ENCODE measurements at regions not wholly inside any gene's neighbourhood (a gene's known extent, or its start where the extent isn't known, plus 50 kb on each side); places are given as distances from the start of the nearest gene placed in this dataset.
A peak's percentile ranks its signal among the peaks of the same experiment; 100 is the strongest.

DNA sequence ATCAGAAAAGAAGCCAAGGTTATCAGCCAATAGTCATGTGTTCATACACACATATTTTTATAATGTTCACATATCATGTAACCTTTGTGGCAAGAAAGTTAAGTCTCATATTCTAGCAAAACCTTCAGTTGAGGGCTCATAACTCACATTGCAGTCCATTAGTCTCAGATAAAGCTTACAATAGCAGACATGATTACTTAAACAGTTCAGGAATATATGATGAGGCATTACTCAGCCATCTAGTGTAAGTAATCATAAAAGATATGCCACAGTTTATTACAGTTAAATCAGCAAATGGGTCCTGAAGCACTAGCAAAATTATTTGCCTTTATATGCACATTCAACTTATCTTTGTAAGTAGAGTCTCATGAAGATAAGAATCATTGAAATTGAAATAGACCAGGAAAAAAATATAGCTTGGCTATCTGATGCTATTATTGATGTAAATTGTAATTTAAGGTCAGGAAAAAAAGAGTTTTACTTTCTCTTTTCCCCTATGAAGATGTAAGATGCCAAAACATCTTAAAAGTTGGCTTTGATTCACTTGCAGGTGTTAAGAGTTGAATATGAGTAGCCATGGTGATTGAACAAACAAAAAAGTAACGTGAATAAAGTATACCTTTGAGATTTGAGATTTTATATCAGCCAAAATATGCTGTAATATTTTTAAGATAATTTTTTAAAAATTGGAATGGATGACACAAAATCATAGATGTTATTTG is 537.0 kb downstream of the SLC6A15 start:
- Mint-ChIP-seq H3K27ac (no peak overlapping the region), H3K27me3 (no peaks in the 10 kb centered on the region), H3K36me3 (no peaks in the 10 kb centered on the region), H3K9me3 (peaks cover 0 to 19% (median 3%) of the 10 kb centered on the region in 5 donors), H3K4me1 (no peaks in the 10 kb centered on the region), H3K4me3 (no peak overlapping the region)
- ChIA-PET CTCF (no interaction called here), POLR2A (no interaction called here)
- Histone ChIP-seq H3K4me1 (ENCODE audit: insufficient read depth, low read length) (no peaks in the 10 kb centered on the region), H3K27me3 (ENCODE audit: insufficient read depth, low read length, poor library complexity, severe bottlenecking) (no peaks in the 10 kb centered on the region), H3K9me3 (ENCODE audit: low read length) (no peaks in the 10 kb centered on the region), H3K27ac (ENCODE audit: low read depth, low read length) (no peak overlapping the region), H3K36me3 (ENCODE audit: insufficient read depth, low read length) (no peaks in the 10 kb centered on the region), H3K4me3 (ENCODE audit: low read length) (no peak overlapping the region)
- no peak for DNase-seq

DNA sequence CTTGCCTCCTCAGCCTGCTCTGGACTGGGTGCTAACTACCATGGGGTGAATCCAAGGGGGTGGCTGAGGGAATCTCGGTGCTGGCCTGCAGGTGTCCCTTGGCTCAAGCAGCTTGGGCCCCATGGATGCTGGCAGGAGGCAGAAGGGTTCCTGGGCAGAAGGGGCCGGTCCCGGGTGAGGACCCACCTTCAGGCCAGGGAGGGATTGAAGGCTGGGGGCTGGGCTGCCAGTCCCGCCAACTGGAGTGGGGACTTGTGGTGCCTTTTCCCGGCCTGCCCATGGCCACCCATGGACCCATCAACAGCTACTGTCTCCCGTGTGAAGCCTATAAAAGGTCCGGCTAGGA is 550.1 kb downstream of the SLC6A15 start:
- H3K27ac Mint-ChIP-seq, result no peak overlapping the region
- H3K9me3 Mint-ChIP-seq, result peaks cover 0 to 7% (median 4%) of the 10 kb centered on the region in 5 donors
- no peak for DNase-seq
- Histone ChIP-seq H3K27ac (ENCODE audit: low read depth, low read length) (no peak overlapping the region), H3K36me3 (ENCODE audit: insufficient read depth, low read length) (no peaks in the 10 kb centered on the region), H3K9me3 (ENCODE audit: low read length) (no peaks in the 10 kb centered on the region), H3K4me1 (ENCODE audit: insufficient read depth, low read length) (no peaks in the 10 kb centered on the region), H3K27me3 (ENCODE audit: insufficient read depth, low read length, poor library complexity, severe bottlenecking) (no peaks in the 10 kb centered on the region), H3K4me3 (ENCODE audit: low read length) (no peak overlapping the region)
- no peak overlapping the region for H3K4me3 Mint-ChIP-seq
- no peaks in the 10 kb centered on the region for H3K36me3 Mint-ChIP-seq
- H3K27me3 Mint-ChIP-seq, result no peaks in the 10 kb centered on the region
- ChIA-PET POLR2A (no interaction called here), CTCF (no interaction called here)
- no peaks in the 10 kb centered on the region for H3K4me1 Mint-ChIP-seq

DNA sequence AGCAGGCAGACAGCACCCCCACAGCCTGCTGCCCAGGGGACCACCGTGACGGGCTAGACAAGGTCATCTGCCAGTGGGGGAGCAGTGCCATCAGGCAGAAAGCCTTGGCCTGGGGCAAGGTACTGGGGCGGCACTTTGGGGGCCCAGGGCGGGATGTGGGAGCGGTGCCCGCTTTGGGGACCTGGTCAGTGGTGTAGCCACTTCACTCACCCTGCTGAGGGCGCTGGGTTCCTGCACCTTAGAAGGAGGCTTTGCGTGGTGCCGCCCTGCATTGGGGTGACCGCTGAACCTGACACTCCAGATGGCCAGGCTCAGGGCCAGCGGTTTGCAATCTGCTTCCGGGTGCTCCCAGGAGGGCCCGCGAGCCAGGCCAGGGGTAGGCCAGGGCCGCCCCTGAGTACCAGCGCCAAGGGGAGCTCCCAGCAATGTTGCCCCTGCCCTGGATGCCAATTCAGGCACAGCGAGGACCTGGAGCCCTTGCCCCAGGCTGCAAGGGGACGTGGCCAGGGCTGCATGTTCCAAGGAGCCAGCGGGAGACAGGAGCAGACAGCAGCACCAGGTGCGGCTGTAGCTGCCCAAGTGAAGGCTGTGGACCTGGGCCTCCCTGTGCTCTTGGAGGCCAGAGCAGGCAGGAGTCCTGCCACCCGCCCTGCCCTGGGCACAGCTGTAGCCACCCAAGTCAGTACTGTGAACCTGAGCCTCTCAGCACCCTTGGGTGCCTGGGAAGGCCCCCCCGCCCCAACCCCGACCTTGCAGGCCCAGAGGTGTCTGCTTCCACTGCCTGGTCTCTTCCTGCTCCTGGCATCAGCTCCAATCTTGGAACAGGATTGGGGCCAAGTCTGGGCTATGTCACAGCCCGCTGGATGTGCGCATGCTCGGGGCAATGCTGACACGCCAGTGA is 550.7 kb downstream of the SLC6A15 start:
- peak overlapping the region in 1 of 8 donors; percentile 61 for H3K27ac Mint-ChIP-seq
- Histone ChIP-seq H3K4me3 (ENCODE audit: low read length) (no peak overlapping the region), H3K9me3 (ENCODE audit: low read length) (no peaks in the 10 kb centered on the region), H3K27me3 (ENCODE audit: insufficient read depth, low read length, poor library complexity, severe bottlenecking) (no peaks in the 10 kb centered on the region), H3K36me3 (ENCODE audit: insufficient read depth, low read length) (no peaks in the 10 kb centered on the region), H3K27ac (ENCODE audit: low read depth, low read length) (no peak overlapping the region), H3K4me1 (ENCODE audit: insufficient read depth, low read length) (no peaks in the 10 kb centered on the region)
- peaks cover 0 to 7% (median 4%) of the 10 kb centered on the region in 5 donors for H3K9me3 Mint-ChIP-seq
- POLR2A ChIA-PET, result no interaction called here
- no peak for DNase-seq
- CTCF ChIA-PET, result no interaction called here
- no peaks in the 10 kb centered on the region for H3K36me3 Mint-ChIP-seq
- no peak overlapping the region for H3K4me3 Mint-ChIP-seq
- no peaks in the 10 kb centered on the region for H3K27me3 Mint-ChIP-seq
- no peaks in the 10 kb centered on the region for H3K4me1 Mint-ChIP-seq

DNA sequence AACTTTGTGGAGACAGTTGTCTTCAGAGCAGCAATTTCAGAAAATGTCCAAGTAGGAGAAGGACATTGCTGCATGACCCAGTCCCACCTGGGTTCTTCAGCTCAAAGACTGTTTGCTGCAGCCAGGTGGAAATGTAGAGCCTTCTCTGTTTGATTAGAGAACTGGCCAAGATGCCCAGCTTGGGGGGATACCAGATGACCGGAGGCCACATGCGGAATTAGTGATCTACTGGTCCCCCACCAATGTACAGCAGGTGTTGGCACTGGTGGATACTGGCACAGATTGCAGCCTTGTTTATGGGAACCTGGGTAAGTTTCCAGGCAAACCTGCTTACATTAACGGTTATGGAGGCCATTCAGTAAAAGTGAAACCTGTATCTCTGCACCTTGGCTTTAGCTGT is 555.3 kb downstream of the SLC6A15 start:
- CTCF ChIA-PET, result no interaction called here
- no peaks in the 10 kb centered on the region for H3K4me1 Mint-ChIP-seq
- H3K27ac ChIP-seq (ENCODE audit: low read depth, low read length), result no peak overlapping the region
- H3K4me1 ChIP-seq (ENCODE audit: insufficient read depth, low read length), result no peaks in the 10 kb centered on the region
- no peaks in the 10 kb centered on the region for H3K27me3 ChIP-seq (ENCODE audit: insufficient read depth, low read length, poor library complexity, severe bottlenecking)
- H3K4me3 ChIP-seq (ENCODE audit: low read length), result no peak overlapping the region
- no peak for DNase-seq
- no peak overlapping the region for H3K27ac Mint-ChIP-seq
- H3K9me3 ChIP-seq (ENCODE audit: low read length), result no peaks in the 10 kb centered on the region
- POLR2A ChIA-PET, result no interaction called here
- peaks cover 0 to 6% (median 2%) of the 10 kb centered on the region in 5 donors for H3K9me3 Mint-ChIP-seq
- no peaks in the 10 kb centered on the region for H3K36me3 ChIP-seq (ENCODE audit: insufficient read depth, low read length)
- no peak overlapping the region for H3K4me3 Mint-ChIP-seq
- H3K27me3 Mint-ChIP-seq, result no peaks in the 10 kb centered on the region
- H3K36me3 Mint-ChIP-seq, result no peaks in the 10 kb centered on the region

DNA sequence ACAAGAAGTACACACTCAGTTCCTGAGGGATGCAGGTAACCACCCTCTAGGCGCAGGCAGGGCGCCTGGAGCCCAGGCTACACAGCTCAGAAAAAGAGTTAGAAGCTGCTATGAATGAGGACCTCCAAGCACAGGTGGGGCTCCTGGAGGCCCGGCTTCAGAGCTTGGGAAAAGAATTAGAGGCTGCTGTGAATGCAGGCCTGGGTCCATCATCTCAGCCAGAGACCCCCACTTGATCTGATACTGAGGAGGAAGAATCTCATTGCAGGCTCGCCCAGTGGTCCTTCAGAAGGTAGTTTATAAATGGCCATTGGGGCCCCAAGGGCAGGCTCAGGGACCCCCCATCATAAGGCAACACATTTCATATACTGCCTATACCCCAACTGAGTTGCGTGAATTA is 556.4 kb downstream of the SLC6A15 start:
- Histone ChIP-seq H3K9me3 (ENCODE audit: low read length) (no peaks in the 10 kb centered on the region), H3K4me1 (ENCODE audit: insufficient read depth, low read length) (no peaks in the 10 kb centered on the region), H3K36me3 (ENCODE audit: insufficient read depth, low read length) (no peaks in the 10 kb centered on the region), H3K4me3 (ENCODE audit: low read length) (no peak overlapping the region), H3K27me3 (ENCODE audit: insufficient read depth, low read length, poor library complexity, severe bottlenecking) (no peaks in the 10 kb centered on the region), H3K27ac (ENCODE audit: low read depth, low read length) (no peak overlapping the region)
- CTCF ChIA-PET, result no interaction called here
- H3K4me1 Mint-ChIP-seq, result no peaks in the 10 kb centered on the region
- POLR2A ChIA-PET, result no interaction called here
- H3K4me3 Mint-ChIP-seq, result no peak overlapping the region
- H3K9me3 Mint-ChIP-seq, result peaks cover 0 to 6% (median 5%) of the 10 kb centered on the region in 5 donors
- no peak overlapping the region for H3K27ac Mint-ChIP-seq
- no peak for DNase-seq
- H3K36me3 Mint-ChIP-seq, result no peaks in the 10 kb centered on the region
- no peaks in the 10 kb centered on the region for H3K27me3 Mint-ChIP-seq

DNA sequence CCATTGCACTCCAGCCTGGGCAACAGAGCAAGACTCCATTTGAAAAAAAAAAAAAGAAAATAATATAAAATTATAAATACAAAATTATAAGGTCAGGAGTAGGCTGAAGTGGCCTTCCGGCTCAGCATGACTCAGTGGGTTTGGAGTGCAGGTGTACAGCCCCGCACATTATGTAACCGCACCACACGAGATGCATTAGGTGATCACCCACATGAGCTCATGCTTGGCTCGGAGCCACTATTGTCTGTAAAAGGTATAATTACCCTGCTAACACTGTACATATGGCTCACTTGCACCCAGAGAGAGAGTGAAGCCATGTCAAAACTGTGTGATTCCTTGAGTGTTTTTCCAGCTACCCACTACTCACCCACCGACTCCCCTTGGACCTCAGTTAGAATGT is 557.0 kb downstream of the SLC6A15 start:
- Mint-ChIP-seq H3K36me3 (no peaks in the 10 kb centered on the region), H3K9me3 (peaks cover 0 to 6% (median 5%) of the 10 kb centered on the region in 5 donors), H3K4me1 (no peaks in the 10 kb centered on the region), H3K4me3 (no peak overlapping the region), H3K27me3 (no peaks in the 10 kb centered on the region), H3K27ac (no peak overlapping the region)
- Histone ChIP-seq H3K4me1 (ENCODE audit: insufficient read depth, low read length) (no peaks in the 10 kb centered on the region), H3K27me3 (ENCODE audit: insufficient read depth, low read length, poor library complexity, severe bottlenecking) (no peaks in the 10 kb centered on the region), H3K4me3 (ENCODE audit: low read length) (no peak overlapping the region), H3K9me3 (ENCODE audit: low read length) (no peaks in the 10 kb centered on the region), H3K36me3 (ENCODE audit: insufficient read depth, low read length) (no peaks in the 10 kb centered on the region), H3K27ac (ENCODE audit: low read depth, low read length) (no peak overlapping the region)
- ChIA-PET CTCF (interaction anchor here (0.6 kb wide), 1 partner anchor 12 kb away, joined by 3 read pairs; no protein-coding TSS in a partner anchor), POLR2A (no interaction called here)
- DNase-seq, result no peak

DNA sequence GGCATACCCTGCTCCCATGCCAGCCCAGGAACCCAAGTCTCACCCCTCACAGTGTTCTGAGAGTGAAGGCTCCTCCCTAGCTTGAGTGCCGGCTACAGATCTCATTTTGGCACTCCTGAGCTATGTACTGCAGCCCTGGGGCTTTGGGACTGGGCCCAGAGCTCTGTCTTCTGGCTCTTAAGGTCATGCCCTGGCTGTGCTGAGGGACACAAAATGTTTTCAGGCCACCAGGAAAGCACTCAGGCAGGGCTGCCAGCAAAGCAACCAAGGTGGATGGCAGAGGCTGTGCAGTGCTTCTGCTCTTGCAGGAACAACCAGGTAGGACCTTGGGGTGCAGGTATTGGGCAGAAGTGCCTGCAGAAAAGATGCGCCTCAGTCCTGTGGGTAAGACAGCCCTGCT is 564.0 kb downstream of the SLC6A15 start:
- no peaks in the 10 kb centered on the region for H3K9me3 ChIP-seq (ENCODE audit: low read length)
- no peaks in the 10 kb centered on the region for H3K36me3 ChIP-seq (ENCODE audit: insufficient read depth, low read length)
- H3K27ac ChIP-seq (ENCODE audit: low read depth, low read length), result no peak overlapping the region
- no peaks in the 10 kb centered on the region for H3K4me1 ChIP-seq (ENCODE audit: insufficient read depth, low read length)
- Mint-ChIP-seq H3K4me3 (no peak overlapping the region), H3K9me3 (peaks cover 0 to 14% (median 6%) of the 10 kb centered on the region in 5 donors), H3K4me1 (no peaks in the 10 kb centered on the region), H3K27ac (no peak overlapping the region), H3K27me3 (no peaks in the 10 kb centered on the region), H3K36me3 (no peaks in the 10 kb centered on the region)
- ChIA-PET POLR2A (no interaction called here), CTCF (no interaction called here)
- no peaks in the 10 kb centered on the region for H3K27me3 ChIP-seq (ENCODE audit: insufficient read depth, low read length, poor library complexity, severe bottlenecking)
- no peak for DNase-seq
- no peak overlapping the region for H3K4me3 ChIP-seq (ENCODE audit: low read length)

DNA sequence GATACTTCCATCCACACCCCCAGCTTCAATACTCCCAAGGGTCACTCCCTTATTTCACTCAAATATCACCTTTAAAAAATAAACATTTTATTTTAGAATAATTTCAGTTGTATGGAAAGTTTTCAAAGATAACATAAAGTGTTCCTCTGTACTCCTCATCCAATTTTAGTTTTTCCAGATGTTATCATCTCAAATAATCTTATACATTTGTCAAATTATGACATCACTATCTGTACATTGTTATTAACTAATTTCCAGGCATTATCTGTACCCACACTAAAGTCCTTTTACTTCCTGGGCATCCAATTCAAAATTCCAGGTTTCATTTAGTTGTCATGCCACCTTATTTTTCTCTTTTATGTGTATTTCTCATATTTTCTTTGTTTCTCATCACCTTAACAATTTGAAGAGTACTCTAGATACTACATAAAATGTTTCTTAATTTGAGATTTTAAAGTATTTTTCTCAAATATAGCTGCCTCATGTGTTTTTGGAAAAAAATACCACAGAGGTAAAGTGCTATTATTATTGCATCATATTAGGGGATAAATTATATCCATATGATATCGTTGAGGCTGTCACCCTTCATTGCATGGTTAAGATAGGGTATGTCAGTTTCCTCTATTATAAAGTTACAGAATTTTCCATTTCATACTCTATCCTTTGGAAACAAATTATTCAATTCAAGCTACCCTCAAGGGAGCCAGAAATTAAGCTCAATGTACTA is 571.0 kb downstream of the SLC6A15 start:
- Histone ChIP-seq H3K36me3 (ENCODE audit: insufficient read depth, low read length) (no peaks in the 10 kb centered on the region), H3K9me3 (ENCODE audit: low read length) (no peaks in the 10 kb centered on the region), H3K4me1 (ENCODE audit: insufficient read depth, low read length) (no peaks in the 10 kb centered on the region), H3K27ac (ENCODE audit: low read depth, low read length) (no peak overlapping the region), H3K27me3 (ENCODE audit: insufficient read depth, low read length, poor library complexity, severe bottlenecking) (no peaks in the 10 kb centered on the region), H3K4me3 (ENCODE audit: low read length) (no peak overlapping the region)
- Mint-ChIP-seq H3K9me3 (peaks cover 3 to 19% (median 10%) of the 10 kb centered on the region in 5 donors), H3K4me1 (no peaks in the 10 kb centered on the region), H3K27me3 (no peaks in the 10 kb centered on the region), H3K4me3 (no peak overlapping the region), H3K36me3 (no peaks in the 10 kb centered on the region), H3K27ac (no peak overlapping the region)
- POLR2A ChIA-PET, result no interaction called here
- CTCF ChIA-PET, result no interaction called here
- DNase-seq, result no peak
